ENCODE measurements at regions not wholly inside any gene's neighbourhood (a gene's known extent, or its start where the extent isn't known, plus 50 kb on each side); places are given as distances from the start of the nearest gene placed in this dataset.

DNA sequence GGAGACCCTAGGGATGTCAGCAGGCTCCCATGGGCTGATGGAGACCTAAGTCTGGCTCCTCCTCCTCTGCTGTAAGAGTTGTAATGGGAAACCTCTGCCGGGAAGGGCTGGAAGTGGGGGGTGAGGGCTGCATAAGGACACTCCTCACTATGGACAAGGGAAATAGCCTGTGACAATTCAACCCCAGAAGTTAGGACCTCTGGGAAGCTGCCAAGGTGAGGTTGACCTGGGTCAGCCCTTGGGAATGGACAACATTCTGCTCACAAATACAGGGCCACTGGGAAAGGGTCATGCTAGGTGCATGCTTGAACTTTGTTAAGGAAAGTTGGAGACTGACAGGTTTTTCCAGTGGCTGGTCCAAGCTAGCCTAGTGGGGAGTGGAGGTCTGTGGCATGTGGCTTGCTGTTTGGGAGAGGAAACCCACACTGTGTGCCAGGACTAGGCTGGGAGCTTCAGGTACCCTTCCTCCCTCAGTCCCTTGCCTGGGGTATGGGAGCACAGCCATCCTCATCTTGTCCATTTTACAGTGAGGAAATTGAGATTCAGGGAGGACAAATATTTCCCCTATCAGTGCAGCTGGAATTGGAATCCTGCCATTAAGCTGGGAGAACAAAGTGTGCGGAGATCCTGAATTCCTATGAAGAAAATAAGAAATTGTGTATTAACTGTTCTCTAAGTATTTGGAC is 190.4 kb downstream of the SALL1 start:
- DNase-seq (ENCODE audit: low read depth in 2 of 2): no peak

- DNase-seq (ENCODE audit: low read depth in 2 of 2): no peak
Measured at GRCh38 chr16:50957056-50957455, 194.0 kb downstream of the SALL1 start.

- DNase-seq (ENCODE audit: low read depth in 2 of 2): no peak
Measured at GRCh38 chr16:50956637-50957036, 194.4 kb downstream of the SALL1 start.

- DNase-seq (ENCODE audit: low read depth in 2 of 2): no peak
Measured at GRCh38 chr16:50955311-50955710, 195.8 kb downstream of the SALL1 start.

GRCh38 chr16:50954469-50954868 is 196.6 kb downstream of the SALL1 start:
- DNase-seq (ENCODE audit: low read depth in 2 of 2): no peak

GRCh38 chr16:50953290-50953689 is 197.8 kb downstream of the SALL1 start:
- no peak for DNase-seq (ENCODE audit: low read depth in 2 of 2)

DNA sequence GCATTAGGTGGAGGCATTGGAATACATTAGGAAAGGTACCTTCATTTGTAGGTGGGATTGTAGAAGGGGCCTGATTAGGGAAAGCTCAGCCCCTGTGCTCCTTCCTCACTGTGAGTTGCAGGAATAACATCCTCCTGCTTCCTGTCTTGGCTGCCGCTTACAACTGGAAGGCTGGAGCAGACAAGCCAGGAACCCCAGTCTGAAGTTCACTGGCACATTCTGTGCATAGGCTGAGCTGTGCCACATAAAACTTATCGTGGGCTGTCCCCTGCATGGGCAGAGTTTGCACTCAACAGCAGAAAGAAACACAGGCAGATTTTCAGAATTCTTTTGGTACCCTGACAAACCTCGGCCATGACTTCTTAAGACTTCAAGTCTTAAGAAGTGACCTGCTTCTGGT is 200.1 kb downstream of the SALL1 start:
- DNase-seq (ENCODE audit: low read depth in 2 of 2): no peak

GRCh38 chr16:50948268-50948930 is 202.7 kb downstream of the SALL1 start:
- DNase-seq (ENCODE audit: low read depth in 2 of 2): no peak

GRCh38 chr16:50947826-50948225 is 203.2 kb downstream of the SALL1 start:
- DNase-seq (ENCODE audit: low read depth in 2 of 2): no peak

DNA sequence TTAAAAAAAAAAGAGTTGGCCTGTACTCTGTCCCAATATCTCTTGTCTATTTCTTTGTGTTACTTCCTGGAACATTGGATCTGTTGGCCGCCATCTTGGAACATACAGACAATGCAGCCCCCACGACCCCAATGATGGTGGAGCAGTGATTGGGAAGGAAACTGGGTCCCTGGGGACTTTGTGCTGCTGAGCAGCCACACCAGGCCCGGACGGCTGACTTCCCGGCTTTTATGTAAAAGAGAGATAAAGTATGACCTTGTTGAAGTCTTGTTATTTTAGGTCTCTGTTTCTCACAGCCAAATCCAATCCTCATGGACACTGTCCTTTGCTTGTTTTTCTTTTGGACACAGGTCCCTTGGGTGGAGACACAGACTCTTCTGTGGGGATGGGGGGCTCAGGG is 204.5 kb downstream of the SALL1 start:
- no peak for DNase-seq (ENCODE audit: low read depth in 2 of 2)

GRCh38 chr16:50946098-50946497 is 204.2 kb downstream of the CYLD start:
- DNase-seq (ENCODE audit: low read depth in 2 of 2): no peak

GRCh38 chr16:50945171-50945570 is 203.3 kb downstream of the CYLD start:
- no peak for DNase-seq (ENCODE audit: low read depth in 2 of 2)

- DNase-seq (ENCODE audit: low read depth in 2 of 2): no peak
Measured at GRCh38 chr16:50944436-50944835, 202.6 kb downstream of the CYLD start.

DNA sequence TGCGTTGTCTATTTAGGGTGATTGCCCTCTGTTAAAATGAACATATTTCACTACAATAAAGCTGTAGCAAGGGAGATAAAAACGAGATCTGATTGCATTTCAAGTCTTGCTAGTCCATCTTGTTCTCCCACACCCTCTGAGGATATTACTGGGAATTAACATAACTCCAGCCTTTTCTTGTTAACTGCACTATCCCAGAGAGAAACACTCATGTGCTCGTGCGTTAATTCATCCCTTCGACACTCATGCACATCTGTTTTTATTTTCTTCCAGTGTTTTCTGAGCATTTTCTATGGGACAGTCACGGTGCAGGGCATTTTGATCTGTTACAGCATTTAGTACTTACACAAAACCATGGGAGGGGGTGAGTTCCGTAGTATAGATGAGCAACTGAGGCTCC is 202.1 kb downstream of the CYLD start:
- no peak for DNase-seq (ENCODE audit: low read depth in 2 of 2)

DNA sequence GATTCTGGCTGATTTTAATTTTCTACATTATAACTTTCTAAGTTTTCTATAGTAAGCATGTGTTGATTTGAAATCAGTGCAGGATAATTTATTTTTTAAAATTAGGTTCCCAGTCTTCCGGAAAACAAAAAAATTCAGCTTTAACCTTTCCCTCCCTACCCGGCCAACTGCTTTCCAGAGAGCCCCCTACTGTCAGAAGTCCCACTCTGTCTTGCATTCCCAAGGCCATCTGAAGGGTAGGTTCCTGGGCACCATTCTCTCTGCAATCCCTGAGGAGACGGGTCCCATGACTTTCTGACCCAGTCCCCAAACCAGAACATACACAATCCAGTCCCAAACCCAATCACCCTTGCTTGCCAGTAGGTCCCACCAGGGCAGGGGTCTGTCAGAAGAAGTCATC is 200.3 kb downstream of the CYLD start:
- DNase-seq (ENCODE audit: low read depth in 2 of 2): no peak

DNA sequence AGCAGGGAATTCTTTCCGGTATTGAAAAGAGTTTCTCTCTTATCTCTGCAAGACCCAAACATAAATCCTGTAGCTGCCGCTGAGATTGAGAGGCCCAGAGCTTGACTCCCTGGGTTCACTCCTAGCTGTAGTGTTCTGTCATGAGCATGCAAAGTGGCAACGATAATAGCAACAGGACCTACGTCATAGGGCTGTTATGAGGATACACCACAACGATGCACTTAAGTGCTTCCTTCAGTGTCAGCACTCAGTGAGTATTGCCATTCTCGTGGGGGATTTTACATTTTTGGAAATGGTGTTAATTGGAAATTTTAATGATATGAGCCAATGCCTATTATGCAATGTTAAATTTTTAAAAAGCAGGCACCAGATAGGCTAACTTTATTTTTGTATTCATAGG is 199.8 kb downstream of the CYLD start:
- DNase-seq (ENCODE audit: low read depth in 2 of 2): no peak

GRCh38 chr16:50940275-50940854 is 198.5 kb downstream of the CYLD start:
- DNase-seq (ENCODE audit: low read depth in 2 of 2): no peak

DNA sequence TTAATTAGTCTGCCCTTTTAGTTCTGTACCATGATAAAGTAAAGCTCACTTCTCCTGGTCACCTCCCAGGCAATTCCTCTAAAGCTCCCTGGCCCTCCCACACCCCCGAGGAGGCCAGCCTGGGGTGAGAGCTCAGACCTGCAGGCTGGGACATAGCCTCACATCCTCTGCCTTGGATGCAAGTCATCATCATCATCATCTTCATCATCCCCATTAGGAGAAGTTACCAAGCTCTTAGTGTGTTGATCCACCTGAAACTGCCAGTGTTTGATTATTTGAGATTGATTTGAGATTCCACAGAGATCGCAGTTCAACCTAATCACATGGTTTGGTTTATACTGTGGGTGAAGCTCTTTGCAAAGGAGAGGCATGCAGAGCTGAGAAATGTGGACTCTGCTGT is 197.5 kb downstream of the CYLD start:
- no peak for DNase-seq (ENCODE audit: low read depth in 2 of 2)

- DNase-seq (ENCODE audit: low read depth in 2 of 2): no peak
Measured at GRCh38 chr16:50938932-50939331, 197.0 kb downstream of the CYLD start.

GRCh38 chr16:50933262-50933661 is 191.4 kb downstream of the CYLD start:
- no peak for DNase-seq (ENCODE audit: low read depth in 2 of 2)

- DNase-seq (ENCODE audit: low read depth in 2 of 2): no peak
Measured at GRCh38 chr16:50932348-50932935, 190.6 kb downstream of the CYLD start.

- no peak for DNase-seq (ENCODE audit: low read depth in 2 of 2)
Measured at GRCh38 chr16:50928065-50928464, 186.2 kb downstream of the CYLD start.

GRCh38 chr16:50925758-50926357 is 184.0 kb downstream of the CYLD start:
- no peak for DNase-seq (ENCODE audit: low read depth in 2 of 2)

Measured in activated CD4-positive, alpha-beta T cell treated with anti-CD3 and anti-CD28 coated beads for 24 hours (primary cell).